ENCODE measurements at regions not wholly inside any gene's neighbourhood (a gene's known extent, or its start where the extent isn't known, plus 50 kb on each side); places are given as distances from the start of the nearest gene placed in this dataset.
"Not testable (repeated sequence)": the region's sequence is repeated elsewhere in the genome, so short reads cannot be mapped to it uniquely, and the experiment has no call there.

DNA sequence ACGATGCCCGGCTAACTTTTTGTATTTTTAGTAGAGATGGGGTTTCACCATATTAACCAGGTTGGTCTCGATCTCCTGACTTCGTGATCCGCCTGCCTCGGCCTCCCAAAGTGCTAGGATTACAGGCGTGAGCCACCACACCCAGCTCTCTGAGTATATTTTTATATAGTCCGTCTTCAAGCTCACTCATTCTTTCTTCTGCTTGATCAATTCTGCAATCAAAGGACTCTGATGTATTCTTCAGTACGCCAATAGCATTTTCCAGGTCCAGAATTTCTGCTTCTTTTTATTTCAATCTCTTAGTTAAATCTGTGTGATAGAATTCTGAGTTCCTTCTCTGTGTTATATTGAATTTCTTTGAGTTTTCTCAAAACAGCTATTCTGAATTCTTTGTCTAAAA is 281.9 kb upstream of the PMFBP1 start:
- not testable (repeated sequence) for DNase-seq

DNA sequence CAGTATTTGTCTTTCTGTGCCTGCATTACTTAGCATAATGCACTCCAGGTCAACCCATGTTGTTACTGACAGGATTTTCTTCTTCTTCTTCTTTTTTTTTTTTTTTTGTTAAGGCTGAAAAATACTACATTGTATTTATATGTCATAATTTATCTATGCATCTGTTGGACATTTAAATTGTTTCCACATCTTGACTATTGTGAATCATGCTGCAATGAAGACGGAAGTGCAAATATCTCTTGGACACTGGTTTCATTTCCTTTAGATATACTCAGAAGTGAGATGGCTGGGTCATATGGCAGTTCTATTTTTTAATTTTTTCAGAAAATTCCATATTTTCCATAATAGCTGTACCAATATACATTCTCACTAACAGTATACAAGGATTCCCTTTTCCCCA is 272.7 kb upstream of the PMFBP1 start:
- no peak for DNase-seq

DNA sequence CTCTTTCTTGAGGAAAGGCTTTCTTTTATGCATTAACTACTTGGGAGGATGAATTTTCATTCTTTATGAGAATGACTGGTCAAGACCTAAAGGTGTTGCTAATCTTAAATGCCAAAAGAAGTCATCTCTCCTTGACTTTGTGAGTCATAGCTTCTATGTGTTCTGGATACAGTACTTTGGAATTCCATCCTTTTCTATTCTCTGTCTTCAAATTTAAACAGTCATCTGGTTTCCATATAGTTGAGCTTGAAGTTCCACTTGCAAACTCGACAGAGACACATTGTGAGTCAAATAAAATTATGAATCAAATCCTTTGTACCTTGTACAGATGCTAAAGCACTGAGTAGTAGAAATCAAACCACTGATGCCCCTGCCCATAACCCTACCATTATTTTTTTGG is 271.9 kb upstream of the PMFBP1 start:
- no peak for DNase-seq

DNA sequence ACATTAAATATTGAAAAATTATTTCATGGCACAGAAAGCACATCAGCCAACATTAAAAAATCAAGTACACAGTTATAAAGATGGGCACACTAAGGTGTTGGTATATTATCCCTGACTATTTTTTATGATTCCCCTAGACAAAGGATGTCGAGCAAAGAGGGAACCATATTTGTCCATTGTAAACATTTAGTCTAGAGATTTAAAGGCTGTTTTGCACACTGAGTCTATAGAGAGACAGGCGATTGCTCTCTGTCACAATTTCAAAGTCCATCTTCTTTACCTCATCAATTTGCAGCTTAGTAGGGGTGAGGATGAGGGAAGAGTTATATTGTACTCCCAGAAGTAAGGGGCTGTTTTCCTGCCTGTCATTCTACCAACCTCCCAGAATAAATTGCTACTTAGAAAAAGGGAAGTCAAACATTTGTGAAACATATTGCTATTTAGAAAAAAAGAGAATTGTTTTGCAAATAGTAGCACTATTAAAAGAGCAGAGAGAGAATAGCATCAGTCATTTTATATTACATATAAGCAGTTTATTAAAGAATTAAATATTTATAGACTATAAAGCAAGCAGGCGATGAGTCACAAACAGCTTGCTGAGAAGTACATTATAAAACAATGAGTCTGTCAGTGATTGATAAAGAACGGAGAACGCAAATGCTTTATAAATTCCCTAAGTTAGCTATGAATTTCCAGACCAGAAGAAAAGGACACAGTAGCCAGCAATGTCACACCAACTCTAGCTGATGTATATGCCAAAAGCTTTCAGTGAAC is 270.6 kb upstream of the PMFBP1 start:
- no peak for DNase-seq

DNA sequence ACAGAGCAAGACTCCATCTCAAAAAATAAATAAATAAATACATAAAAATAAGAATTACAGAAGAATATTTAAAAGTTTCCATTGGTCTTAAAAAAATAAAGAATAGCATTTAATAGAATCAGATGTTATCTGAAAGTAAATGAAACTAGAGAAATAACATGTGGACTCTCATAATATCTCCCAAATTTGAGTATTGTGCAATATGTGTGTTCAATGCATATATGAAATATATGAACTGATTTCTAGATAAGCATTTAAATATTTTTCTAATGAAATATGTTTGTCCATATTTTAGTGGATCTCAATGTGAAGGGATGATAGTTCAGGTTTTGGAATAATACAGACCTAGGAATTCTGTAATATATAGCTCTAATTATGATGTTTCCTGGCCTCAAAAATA is 265.9 kb upstream of the PMFBP1 start:
- no peak for DNase-seq

DNA sequence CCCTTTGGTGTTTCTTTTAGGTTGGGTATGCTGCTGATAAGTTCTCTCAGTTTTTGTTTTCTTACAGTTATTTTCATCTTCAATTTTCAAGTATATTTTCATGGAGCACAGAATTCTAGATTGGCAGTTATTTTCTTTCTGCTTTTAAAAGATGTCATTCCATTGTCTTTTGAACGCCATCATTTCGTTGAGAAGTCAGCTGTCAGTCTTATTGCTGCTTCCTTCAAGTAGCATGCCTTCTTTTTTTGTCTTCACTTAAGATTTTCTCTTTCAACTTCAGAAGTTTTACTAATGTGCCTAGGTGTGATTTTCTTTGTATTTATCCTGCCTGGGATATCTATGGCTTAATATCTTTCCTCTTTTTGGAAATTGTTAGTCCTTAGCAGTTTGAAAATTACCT is 262.2 kb upstream of the PMFBP1 start:
- no peak for DNase-seq

DNA sequence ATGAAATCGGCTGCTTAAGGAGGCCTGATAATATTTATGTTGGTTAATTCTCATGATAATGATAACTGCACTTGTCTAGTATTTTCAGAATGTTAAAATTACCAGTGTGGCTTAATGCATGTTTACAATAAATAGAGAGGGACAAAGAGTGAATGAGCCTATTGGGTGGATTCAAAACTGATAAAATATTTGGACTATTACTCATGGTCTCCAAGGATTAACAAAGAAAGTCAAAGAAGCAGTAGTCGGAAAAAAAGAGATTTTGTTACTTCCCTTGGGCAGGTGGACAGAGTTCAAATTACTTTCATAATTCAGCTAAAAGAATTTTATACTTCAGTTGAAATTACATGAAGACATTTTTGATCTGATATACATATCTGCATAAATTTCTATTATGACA is 258.2 kb upstream of the PMFBP1 start:
- DNase-seq, result no peak

DNA sequence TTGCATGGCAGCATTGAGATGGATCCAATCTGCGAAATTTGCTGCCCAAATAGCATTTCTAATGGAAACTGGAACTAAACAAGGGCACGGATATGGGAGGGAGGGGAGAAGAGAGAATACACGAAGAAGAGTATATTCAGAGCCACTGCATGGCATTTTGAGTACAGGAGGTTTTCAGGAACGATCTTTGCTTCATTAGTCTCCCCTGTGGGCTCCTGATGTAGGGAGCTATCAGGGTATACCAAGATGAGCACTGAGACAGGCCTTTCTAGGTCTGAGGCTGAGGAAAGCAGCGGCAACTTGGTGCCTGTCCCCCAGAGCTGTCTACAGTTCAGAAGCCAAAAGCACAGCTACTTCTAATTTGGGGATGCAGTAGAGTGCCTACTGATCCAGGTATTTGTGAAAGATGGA is 257.7 kb upstream of the PMFBP1 start:
- DNase-seq, result no peak

DNA sequence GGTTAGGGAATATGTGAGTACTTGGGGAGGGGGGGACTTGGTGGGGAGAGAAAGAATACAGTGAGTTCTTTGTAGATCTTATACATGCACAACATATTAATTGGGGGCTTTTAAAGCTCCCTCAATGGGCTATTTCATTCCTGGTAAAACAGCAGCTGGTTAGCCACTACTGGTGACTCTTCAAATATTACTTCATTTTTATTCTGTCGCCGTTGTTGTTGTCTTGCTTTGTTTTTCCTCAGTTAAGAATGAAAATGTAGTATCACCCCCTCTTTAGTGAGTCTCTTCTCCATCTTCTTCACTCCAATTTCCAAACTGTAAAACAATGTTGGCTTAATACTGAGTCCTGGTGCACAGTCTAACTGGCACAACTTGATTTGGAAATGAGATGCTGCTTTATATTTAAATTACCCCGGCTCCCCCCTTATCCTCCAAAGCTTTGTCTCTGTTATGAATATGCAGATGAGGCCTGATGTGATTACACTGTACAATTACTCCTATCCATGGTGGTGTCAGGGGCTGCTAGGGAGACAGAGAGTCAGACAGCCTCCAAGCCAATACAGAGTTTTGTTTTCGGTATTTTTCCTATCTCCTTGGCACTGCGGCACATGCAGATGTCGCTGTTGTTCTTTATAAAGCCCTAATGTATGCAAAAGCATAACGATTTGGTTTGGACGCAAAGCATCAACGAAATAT is 256.9 kb upstream of the PMFBP1 start:
- no peak for DNase-seq

DNA sequence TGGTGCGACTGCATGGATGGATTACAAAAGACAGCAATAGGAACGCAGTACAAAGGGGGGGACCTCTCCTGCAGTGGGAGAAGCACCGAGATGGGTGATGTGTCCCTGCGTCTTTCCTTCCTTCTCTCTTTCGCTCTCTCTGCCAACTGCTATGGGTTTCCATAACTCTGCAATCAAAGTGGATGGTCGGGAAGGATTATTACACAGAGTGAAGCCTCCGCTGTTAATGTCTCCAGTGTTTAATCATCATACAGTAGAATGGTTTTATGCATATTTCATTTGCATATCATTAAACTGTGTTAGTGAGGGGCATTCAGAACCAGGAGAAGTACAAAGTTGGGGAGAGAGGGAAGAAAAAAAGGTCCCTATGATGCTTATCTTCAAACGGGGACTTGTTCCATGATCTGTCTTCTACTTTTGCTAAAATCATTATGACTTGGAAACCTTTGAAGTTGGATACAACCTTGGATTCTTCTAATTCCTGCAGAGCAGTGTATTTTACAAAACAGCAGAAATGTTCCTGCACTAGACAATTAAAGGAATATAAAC is 255.9 kb upstream of the PMFBP1 start:
- no peak for DNase-seq

DNA sequence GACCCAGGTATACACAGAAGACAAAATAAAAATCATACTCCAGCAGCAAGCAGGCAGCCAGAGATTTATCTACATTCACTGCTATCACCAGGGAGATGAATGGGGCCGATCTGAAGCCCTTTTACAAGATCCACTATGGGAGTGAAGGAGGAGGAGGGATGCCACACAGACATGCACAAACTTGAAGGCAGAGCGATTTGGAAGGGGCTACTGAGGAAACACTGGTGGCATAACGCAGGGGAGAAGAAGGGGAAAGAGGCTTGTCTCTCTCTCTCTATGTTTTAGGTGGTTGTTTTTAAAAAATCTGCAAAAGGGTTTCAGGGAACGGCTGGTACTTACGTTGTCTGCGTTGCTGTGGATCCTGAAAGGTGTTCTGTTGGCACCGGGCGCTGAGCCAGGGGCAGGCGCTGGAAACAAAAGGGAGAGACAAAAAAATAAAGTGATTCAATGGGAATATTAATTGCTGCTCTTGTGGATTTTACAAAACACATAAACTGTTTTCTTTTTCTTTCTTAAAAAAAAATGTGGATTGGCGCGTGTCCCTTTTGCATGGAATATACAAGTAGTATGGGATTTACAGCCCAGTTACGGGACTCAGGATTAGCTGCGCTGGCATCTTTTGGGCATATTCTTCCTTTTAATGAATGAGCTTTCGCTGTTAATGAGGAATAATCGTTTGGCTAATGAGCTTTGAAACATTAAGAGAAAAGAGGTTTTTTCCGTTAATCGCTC is 255.3 kb upstream of the PMFBP1 start:
- no peak for DNase-seq

DNA sequence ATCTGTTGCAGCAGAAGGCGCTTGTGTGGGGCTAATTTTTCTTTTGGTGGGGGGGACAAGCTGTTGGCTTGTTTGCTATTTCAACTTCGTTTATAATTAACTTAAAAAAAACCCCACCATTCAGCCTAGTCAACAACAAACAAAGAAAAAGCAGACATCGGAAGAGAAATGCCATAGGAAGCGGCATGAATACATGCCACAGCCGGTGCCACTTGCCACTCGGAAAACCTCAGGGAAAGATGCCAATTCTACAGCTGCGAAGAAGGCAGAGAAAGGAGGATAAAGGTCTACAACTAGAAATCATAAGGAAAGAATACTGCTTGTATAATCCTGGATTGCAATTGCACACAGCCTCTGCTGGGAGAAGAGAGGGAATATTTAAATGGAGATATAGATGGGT is 254.4 kb upstream of the PMFBP1 start:
- DNase-seq, result no peak

DNA sequence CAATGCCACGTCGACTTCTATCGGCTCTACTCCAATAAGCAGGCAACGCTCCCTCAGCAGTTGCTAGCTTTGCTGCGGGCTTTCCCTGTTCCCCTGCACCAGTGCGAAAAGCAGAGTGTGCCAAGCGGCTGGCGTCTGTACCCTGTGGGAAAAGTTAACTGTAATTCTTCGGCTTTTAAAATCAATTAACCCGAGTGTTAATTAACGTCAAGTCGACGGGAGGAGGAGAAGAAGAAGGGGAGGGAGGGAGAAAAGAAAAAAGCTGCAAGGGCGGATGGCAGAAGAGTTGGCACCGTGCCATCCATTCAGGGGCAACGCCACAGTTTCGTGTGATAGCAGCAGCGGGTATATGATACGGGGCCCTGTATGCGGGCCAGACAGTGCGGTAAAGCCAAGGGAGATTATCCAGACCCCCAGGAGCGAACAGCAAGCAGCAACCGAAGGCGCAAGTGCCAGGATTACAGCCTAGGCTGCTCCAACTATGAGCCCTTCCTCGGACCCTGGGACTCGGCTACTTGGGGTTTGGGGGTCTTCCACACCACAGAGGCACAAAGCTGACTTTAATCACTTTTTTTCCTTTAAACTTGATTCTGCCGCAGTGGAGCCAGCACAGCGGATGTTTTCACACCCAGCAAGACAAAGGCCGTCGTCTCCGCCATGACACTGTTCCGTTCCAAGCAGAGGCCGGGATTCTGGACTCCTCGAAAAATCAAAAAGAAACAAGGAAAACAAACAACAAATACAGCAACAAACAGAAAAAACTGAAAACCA is 253.8 kb upstream of the PMFBP1 start:
- no peak for DNase-seq

DNA sequence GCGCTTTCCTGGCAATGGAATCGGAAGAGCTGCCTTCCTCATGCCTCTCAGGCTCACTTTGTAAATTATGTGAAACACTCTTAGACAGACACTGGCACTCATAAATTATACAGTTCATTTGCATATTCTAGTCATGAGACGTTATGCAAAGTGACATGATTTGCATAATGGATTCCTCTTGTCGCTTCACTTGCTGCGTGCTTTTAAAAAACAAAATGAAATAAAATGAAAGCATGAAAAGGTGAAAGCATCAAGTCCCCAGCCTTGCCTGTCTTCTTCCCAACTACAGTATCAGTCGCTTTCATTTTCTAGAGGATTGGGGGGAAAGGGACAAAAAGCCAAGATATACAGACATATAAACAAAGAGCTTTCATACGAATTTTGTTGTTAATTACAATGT is 252.8 kb upstream of the PMFBP1 start:
- no peak for DNase-seq

DNA sequence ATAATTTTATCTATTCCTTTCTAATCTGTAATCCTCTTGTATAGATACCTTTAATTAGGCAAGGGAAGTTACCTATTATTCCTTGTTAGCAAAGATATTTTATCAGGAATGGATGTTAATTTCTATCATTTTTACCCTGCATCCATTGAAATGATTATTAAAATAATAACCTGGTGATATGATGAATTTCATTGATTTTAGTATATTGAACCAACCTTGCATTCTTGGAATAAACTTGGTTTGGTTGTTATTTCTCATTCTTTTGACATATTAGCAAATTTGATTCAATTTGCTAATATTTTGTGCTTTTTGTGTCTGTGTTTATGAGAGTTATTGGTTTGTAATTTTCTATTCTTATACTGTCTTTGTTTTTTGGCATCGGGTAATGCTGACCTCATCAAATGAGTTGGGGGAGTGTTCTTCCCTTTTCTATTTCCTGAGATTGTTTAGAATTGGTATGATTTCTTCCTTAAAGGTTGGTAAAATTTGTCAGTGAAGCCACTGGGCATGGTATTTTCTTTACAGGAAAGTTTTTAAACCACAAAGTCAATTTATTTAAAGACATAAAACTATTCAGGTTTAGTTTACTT is 250.4 kb upstream of the PMFBP1 start:
- no peak for DNase-seq

DNA sequence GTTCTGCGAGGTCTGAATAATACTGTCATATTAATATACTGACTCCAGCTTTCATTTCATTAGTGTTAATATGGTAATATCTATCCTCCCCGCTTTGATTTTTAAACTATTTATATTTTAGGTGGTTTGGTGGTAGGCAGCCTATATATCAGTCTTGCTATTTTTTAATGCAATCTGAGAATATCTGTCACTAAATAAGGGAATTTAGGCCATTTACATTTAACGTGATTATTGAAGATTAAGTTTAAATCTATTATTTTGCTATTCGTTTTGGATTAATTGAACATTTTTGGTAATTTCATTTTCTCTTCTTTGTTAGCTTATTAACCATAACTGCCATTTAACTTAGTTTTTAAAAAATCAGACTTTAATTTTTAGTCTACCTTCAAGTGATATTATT is 247.7 kb upstream of the PMFBP1 start:
- DNase-seq, result no peak

DNA sequence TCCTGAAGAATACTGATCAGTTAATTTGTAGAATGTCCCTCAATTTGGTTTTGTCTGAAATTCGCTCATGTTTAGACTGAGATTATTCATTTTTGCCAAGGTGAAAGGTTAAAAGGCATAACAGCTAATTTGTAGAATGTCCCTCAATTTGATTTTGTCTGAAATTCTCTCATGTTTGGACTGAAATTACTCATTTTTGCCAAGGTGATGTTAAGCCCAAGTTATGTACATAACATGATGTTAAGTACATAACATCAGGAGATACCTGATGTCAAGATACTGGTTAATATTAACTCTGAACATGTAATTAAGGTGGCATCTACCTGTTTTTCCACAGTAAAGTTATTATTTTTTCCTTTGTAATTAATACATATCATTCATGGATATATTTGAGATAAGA is 243.4 kb upstream of the PMFBP1 start:
- no peak for DNase-seq

DNA sequence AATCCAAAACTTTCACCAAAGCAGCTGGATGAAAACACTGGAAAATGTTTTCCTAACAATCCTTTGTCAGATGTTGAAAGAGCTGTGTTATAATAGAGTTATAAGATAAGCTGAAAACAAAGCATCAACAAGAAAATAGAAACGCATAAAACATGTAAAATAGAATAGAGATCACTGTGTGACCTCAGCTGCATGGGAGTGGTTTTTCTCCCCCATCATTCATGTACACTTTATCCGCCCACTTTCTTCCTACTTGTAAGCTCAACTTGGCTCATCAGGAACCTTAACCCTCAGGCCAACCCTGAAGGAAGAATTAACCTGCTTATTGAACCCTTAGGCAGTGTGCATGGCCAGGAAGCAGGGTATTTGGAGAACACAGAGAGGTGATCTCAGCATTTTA is 238.5 kb upstream of the PMFBP1 start:
- no peak for DNase-seq

DNA sequence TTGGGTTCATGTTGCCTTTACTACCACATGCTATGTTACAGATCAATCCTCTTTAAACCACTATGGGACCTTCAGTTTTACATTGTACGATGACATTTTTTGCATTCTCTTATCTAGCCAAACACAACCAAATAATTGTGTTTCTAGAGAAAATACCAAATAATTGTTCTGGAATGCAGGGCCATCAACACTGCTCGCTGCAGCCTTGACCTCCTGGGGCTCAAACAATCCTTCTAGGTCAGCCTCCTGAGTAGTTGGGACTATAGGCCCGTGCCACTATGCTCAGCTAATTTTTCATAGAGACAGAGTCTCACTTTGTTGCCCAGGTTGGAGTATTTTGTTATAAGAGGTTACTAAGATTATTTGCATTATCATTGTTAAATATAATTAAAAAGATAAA is 237.5 kb upstream of the PMFBP1 start:
- no peak for DNase-seq

DNA sequence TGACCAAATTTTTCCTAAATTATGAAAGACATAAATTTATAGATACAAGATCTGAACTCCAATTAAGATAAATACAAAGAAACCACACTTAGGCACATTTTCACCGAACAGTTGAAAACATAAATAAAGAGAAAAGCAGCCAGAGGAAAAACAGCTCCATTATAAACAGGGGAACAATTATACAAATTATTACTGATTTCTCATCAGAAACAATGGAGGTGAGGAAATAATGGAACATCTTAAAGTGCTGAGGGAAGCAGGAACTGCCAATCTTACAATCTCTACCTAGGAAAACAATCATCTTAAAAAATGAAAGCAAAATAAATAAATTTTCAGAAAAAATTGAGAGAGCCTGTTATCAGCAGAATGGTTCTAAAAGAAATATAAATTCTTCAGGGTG is 234.4 kb upstream of the PMFBP1 start:
- DNase-seq, result no peak

DNA sequence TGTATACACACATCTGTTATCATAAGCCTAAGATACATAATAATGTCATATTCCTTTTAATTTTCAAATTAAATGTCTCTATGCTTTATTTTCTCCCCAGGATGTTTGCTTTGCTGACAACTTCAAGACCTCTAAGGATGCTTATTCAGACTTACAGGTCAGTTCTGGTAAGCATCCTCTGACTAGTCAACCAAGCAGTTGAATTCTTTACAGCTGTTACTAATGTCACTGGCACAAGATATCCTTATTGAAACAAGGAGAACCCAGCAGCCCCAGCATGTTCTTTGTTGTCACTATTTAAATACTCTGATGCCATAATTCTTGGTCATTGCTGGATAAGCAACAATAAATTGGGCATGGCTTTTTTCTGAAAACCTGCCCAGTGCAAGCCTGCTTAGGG is 232.3 kb upstream of the PMFBP1 start:
- no peak for DNase-seq

DNA sequence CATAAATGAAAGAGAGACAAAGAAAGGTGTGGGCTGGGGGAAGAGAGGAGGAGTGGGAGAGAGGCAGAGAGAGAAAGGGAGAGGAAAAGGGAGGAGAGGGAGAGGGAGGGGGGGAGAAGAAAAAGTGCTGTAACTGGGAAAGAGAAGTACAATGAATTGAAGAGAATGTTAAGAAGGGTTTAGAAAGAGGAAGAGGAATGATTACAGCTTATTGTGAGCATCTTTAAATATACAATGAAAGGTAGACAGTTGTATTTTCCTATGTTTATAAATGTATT is 229.1 kb upstream of the PMFBP1 start:
- no peak for DNase-seq

Data from activated CD4-positive, alpha-beta T cell treated with anti-CD3 and anti-CD28 coated beads, Interleukin-10, Interleukin-2, amounts not matched to agents 100 ng/mL and 50 ng/mL, durations not matched to agents 16 hours and 8 hours (primary cell).